Endothelial cell of umbilical vein (primary cell): ENCODE measurements at regions not wholly inside any gene's neighbourhood (a gene's known extent, or its start where the extent isn't known, plus 50 kb on each side); places are given as distances from the start of the nearest gene placed in this dataset.

Experiments used
- CTCF ChIP-seq, 2 donors: IDR thresholded peaks; 1 replicate in 1 of 2; 2 replicates in 1 of 2; pipeline ENCODE4 v1.5.1; 2011; ENCODE audit warnings: low read length in 2 of 2, mild to moderate bottlenecking in 2 of 2, moderate library complexity in 2 of 2, control low read depth in 1 of 2, inconsistent platforms in 1 of 2, low read depth in 1 of 2; ENCODE audit not compliant: insufficient read depth in 1 of 2; ENCODE audit errors: extremely low read depth in 1 of 2
- EZH2 ChIP-seq: IDR thresholded peaks from 2 replicates; pipeline ENCODE4 v1.6.1; 2012; ENCODE audit warnings: borderline replicate concordance, low read depth, mild to moderate bottlenecking, moderate library complexity, low read length, inconsistent platforms; ENCODE audit not compliant: severe bottlenecking
- POLR2A ChIP-seq: IDR thresholded peaks from 2 replicates; pipeline ENCODE4 v1.6.1; 2012; ENCODE audit warnings: low read depth, mild to moderate bottlenecking, control low read depth, low read length
- POLR2AphosphoS5 ChIP-seq: IDR thresholded peaks from 2 replicates; pipeline ENCODE4 v1.6.1; 2012; ENCODE audit warnings: low read depth, mild to moderate bottlenecking, control low read depth, low read length, moderate library complexity; ENCODE audit not compliant: insufficient read depth

GRCh38 chr18:51514128-51514527 lies 316.6 kb upstream of the MEX3C start:
- TF ChIP-seq EZH2 (no peak), CTCF (IDR thresholded peaks at IDR 0.05; ENCODE audit: extremely low read depth in 1 of 2, insufficient read depth in 1 of 2, low read depth in 1 of 2, low read length in 2 of 2) (no peak), POLR2A (no peak), POLR2AphosphoS5 (no peak)
